ENCODE measurements at regions not wholly inside any gene's neighbourhood (a gene's known extent, or its start where the extent isn't known, plus 50 kb on each side); places are given as distances from the start of the nearest gene placed in this dataset.

DNA sequence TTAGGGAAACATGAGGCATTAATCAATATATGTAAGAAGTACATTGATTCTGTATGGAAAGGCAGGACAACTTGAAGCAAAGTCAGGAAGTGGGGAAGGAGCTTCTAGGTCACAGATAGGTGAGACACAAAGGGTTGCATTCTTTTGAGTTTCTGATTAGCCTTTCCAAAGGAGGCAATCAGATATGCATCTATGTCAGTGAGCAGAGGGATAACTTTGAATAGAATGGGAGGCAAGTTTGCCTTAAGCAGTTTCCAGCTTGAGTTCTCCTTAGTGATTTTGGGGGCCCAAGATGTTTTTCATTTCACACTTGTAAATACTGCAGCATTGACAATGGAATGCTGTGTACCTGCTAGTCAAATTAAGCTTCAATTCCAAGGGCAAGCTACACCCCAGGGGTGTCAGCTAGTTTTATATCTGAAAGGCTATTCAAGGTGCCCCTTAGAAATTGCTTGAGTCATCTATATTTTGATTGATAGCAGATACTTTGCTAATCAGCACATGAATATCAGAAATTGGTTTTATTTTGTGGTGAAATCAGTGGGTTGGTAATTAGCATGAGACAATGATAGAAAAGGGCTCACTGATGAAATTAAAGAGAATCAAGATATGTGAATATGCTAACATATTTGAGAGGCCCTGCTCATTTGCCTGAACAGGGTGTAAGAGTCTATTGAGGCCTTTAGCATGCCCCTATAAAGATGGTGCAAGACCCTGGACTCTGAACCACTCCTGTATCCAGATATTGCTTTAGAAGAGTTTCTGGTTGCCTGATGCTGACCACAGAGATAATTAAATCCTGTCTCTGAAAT is 131.5 kb downstream of the TMEM17 start:
- TF ChIP-seq, protein P1, sequence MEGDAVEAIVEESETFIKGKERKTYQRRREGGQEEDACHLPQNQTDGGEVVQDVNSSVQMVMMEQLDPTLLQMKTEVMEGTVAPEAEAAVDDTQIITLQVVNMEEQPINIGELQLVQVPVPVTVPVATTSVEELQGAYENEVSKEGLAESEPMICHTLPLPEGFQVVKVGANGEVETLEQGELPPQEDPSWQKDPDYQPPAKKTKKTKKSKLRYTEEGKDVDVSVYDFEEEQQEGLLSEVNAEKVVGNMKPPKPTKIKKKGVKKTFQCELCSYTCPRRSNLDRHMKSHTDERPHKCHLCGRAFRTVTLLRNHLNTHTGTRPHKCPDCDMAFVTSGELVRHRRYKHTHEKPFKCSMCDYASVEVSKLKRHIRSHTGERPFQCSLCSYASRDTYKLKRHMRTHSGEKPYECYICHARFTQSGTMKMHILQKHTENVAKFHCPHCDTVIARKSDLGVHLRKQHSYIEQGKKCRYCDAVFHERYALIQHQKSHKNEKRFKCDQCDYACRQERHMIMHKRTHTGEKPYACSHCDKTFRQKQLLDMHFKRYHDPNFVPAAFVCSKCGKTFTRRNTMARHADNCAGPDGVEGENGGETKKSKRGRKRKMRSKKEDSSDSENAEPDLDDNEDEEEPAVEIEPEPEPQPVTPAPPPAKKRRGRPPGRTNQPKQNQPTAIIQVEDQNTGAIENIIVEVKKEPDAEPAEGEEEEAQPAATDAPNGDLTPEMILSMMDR (IDR thresholded peaks at IDR 0.05; ENCODE audit: borderline replicate concordance, insufficient read depth, low read depth, low read length): no peak
- no peak overlapping the region for H3K4me3 ChIP-seq (ENCODE audit: low read depth, low read length)

DNA sequence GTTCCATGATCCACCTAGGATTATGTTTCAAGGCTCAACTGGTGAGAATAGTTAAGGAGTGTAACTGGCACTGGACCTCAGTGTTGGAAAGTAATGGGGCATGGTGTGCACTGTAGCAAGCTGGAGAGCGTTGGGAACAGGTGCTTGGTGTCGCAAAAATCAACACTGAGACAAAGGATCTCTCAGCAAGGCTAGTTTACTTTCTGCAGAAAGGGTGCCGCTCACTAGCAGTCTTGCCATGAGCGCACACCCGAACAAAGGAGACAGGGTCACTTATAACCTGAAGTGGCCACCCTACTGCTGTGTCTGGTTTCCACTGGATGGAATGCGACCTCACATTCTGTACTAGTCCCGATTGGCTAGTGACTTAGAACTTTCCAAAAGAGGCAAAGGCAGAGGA is 133.2 kb downstream of the TMEM17 start:
- TF ChIP-seq, protein P1 (IDR thresholded peaks at IDR 0.05; ENCODE audit: borderline replicate concordance, insufficient read depth, low read depth, low read length): no peak
- H3K4me3 ChIP-seq (ENCODE audit: low read depth, low read length): no peak overlapping the region

DNA sequence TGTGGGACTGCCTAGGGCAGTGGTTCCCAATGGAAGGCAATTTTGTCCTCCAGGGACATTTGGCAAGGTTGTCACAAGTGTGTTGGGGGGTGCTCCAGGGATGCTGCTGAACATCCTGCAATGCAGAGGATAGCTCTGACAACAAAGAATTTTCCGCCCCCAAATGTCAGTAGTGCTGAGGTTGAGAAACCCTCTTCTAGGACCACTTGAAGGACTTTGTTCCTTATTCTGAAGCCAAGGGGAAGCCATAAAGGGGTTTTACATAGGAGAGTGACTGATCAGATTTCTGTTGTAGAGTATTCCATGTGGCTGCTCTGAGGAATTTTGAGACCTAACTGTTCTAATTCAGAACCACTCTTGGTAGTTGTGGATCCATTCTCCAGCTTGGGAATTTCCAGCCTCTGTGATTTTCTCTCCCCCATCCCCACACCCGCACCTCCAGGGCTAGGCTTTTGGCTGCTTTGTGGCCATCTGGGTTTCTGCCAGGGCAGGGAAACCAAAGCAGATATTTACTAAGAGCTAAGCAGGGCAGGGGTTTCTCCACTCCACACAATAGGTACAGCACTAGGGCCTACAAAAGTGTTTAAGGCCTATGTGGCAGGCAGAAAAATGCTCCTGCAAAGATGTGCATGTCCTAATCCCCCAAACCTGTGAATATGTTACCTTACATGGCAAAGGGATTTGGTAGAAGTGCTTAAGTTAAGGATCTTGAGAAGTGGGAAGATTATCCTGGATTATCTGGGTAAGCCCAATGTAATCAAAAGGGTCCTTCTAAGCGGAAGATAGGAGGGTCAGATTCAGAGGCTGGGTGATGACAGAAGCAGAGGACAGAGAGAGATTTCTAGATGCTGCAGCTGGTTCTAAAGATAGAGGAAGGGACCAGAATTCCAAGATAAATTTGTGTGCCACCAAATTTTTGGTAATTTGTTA is 135.4 kb downstream of the TMEM17 start:
- TF ChIP-seq, protein P1 (IDR thresholded peaks at IDR 0.05; ENCODE audit: borderline replicate concordance, insufficient read depth, low read depth, low read length): no peak
- H3K4me3 ChIP-seq (ENCODE audit: low read depth, low read length): no peak overlapping the region

DNA sequence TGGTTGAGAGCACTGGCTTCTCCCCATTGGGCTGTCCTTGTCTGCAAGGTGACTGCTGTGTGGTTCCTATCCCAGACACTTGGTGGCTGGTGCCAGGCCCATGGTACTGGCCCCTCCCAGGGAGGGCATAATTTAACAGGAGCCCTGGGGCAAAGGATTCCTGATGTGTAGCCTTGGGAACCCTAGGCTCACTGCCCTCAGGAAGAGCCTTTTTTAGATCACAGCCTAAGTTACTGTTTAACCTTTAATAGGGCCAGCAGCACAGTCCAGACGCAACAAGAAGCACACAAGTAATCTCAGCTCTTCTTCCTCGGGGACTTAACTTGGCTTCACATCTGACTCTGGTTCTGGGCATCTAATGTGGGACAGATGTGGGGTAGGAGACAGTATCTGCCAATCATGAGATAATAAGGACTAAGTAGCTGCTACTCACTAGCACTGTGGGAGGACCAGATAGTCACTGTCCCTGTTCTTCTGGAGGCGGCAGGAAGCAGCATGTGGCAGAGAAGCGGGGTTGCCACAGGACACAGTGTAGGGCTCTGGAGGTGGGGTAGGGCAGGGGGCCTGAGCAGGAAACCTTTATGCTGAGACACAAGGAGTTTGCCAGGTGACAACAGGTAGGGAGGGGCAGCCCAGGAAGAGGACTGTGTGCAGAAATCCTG is 136.3 kb downstream of the TMEM17 start:
- H3K4me3 ChIP-seq (ENCODE audit: low read depth, low read length): no peak overlapping the region
- TF ChIP-seq, protein P1 (IDR thresholded peaks at IDR 0.05; ENCODE audit: borderline replicate concordance, insufficient read depth, low read depth, low read length): no peak

DNA sequence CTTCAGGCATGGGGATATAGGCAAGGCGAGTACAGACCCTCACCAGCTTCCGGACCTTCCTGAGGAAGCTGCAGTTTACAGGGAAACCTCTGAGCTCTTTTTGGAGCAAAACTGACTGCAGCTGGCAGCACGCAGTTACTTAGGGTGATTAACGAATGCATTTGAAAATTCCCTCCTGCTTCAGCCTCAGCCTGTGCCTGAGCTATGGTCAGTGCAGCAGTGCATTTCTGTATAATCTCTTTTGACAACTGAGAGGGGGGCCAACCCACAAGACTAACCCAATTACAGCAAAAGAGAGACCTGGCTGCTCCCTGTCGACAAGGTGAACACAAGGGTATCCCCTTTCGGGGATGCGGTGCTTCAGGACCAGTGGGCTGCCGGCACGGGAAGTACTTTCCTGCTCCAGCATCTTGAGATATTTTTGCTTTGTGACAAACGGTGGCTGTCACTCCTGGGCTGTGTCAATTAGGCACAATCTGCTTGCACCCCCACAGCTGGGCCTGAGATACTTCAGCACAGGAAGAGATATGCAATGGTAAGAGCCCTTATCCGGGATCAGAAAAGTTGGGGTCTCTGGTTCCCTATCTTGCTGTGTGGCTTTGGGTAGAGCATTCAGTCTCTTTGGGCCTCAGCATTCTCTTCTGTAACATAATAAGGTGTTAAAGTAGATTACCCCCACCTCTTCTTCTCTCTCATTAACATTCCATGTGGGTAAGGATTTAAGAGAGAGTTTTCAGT is 141.0 kb downstream of the TMEM17 start:
- no peak overlapping the region for H3K4me3 ChIP-seq (ENCODE audit: low read depth, low read length)
- TF ChIP-seq, protein P1 (IDR thresholded peaks at IDR 0.05; ENCODE audit: borderline replicate concordance, insufficient read depth, low read depth, low read length): no peak

DNA sequence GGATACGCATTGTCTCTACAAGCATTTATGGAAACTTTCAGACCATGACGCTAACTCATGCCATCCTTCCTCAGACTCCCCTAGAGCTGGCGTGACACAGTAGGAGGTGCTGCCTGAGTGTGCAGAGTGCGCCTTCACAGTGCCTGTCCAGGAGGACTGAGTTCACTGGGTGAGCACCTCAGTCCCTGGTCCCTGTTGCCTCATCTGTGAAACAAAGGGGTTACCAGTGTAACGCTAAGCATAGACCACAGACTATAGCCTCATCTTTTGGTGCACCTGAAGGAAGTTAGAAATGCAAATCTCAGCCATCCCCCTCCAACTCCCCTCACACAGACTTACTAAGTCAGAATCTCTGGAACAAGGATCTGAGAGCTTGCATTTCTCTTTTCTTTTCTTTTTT is 142.8 kb downstream of the TMEM17 start:
- TF ChIP-seq, protein P1 (IDR thresholded peaks at IDR 0.05; ENCODE audit: borderline replicate concordance, insufficient read depth, low read depth, low read length): no peak
- no peak overlapping the region for H3K4me3 ChIP-seq (ENCODE audit: low read depth, low read length)
